PC-9 (cell line): ENCODE measurements at regions not wholly inside any gene's neighbourhood (a gene's known extent, or its start where the extent isn't known, plus 50 kb on each side); places are given as distances from the start of the nearest gene placed in this dataset.

Experiments used
- BruUV-seq: library from RNA; stranded (reverse); fragments of 400-500 nt; replicated peaks from 2 replicates; lab custom pipeline; 2021; lab: Mats Ljungman, UMichigan
- CTCF ChIA-PET: fragments of 300-600 bp; sonication (Branson Sonifier 250); formaldehyde crosslinking; loops from one replicate; lab custom pipeline; 2022; ENCODE audit warnings: antibody characterized with exemption; lab: Charles Lee
- POLR2A ChIA-PET: fragments of 300-600 bp; sonication (Branson Sonifier 250); formaldehyde crosslinking; loops from one replicate; lab custom pipeline; 2022; ENCODE audit warnings: antibody characterized with exemption; ENCODE audit not compliant: unreplicated experiment; lab: Charles Lee
- DNase-seq, 2 experiments: peaks; one replicate each; pipeline versions ENCODE4 v3.0.0 to v3.0.0-alpha.2; 2015 to 2022; ENCODE audit warnings: mixed read lengths in 1 of 2
- H2AFZ ChIP-seq: fragments of 200-600 bp; sonication (generic); 2 replicates; pipeline ENCODE4 v1.8.1; 2017; ENCODE audit warnings: antibody characterized with exemption
- H3F3A ChIP-seq: fragments of 200-600 bp; sonication (generic); 2 replicates; pipeline ENCODE4 v1.8.1; 2017; ENCODE audit warnings: antibody characterized with exemption, mild to moderate bottlenecking, low read depth; ENCODE audit not compliant: insufficient read depth
- H3K27ac ChIP-seq: fragments of 200-600 bp; sonication (generic); 2 replicates; pipeline ENCODE4 v1.6.1; 2016; ENCODE audit warnings: mixed run types
- H3K27me3 ChIP-seq: fragments of 200-600 bp; sonication (generic); 2 replicates; pipeline ENCODE4 v1.6.1; 2016; ENCODE audit warnings: low read depth, mixed run types; ENCODE audit not compliant: insufficient read depth
- H3K36me3 ChIP-seq: fragments of 200-600 bp; sonication (generic); 2 replicates; pipeline ENCODE4 v1.6.1; 2016; ENCODE audit warnings: low read depth, mixed run types
- H3K4me1 ChIP-seq: fragments of 200-600 bp; sonication (generic); replicated peaks from 2 replicates; pipeline ENCODE4 v1.6.1; 2016; ENCODE audit warnings: mixed run types; ENCODE audit not compliant: insufficient read depth
- H3K4me2 ChIP-seq: fragments of 200-600 bp; sonication (generic); 2 replicates; pipeline ENCODE4 v1.6.1; 2017; ENCODE audit warnings: mixed run types
- H3K4me3 ChIP-seq: fragments of 200-600 bp; sonication (generic); 2 replicates; pipeline ENCODE4 v1.6.1; 2016; ENCODE audit warnings: mixed run types
- H3K79me2 ChIP-seq: fragments of 200-600 bp; sonication (generic); 2 replicates; pipeline ENCODE4 v1.6.1; 2017; ENCODE audit warnings: low read depth, mixed run types
- H3K9me2 ChIP-seq: fragments of 200-600 bp; sonication (generic); 2 replicates; pipeline ENCODE4 v1.8.1; 2017; ENCODE audit warnings: mild to moderate bottlenecking; ENCODE audit not compliant: insufficient read depth
- H3K9me3 ChIP-seq: fragments of 200-600 bp; sonication (generic); 2 replicates; pipeline ENCODE4 v1.8.1; 2016; ENCODE audit warnings: low read depth; ENCODE audit not compliant: insufficient read depth
- H4K20me1 ChIP-seq: fragments of 200-600 bp; sonication (generic); 2 replicates; pipeline ENCODE4 v1.8.1; 2017; ENCODE audit not compliant: insufficient read depth
- CTCF ChIP-seq: fragments of 200-600 bp; sonication (generic); conservative IDR thresholded peaks from 2 replicates; pipeline ENCODE4 v1.6.1; 2017; ENCODE audit warnings: mixed run types, antibody characterized with exemption, mild to moderate bottlenecking, moderate library complexity
- EZH2 ChIP-seq: fragments of 200-600 bp; sonication (generic); IDR thresholded peaks from 2 replicates; pipeline ENCODE4 v1.8.0; 2017; ENCODE audit warnings: antibody characterized with exemption, low read depth
- intact Hi-C: fragments of 100-400 bp; cut with micrococcal nuclease; formaldehyde crosslinking; loops from one replicate; pipeline ENCODE4 v1.10.0; 2022; ENCODE audit not compliant: unreplicated experiment

GRCh38 chr3:82088749-82089148 lies 327.3 kb upstream of the GBE1 start:
- no peaks in the 10 kb centered on the region for H4K20me1 ChIP-seq
- no peak overlapping the region for H3K27ac ChIP-seq
- no peak for DNase-seq
- intact Hi-C loops, result no loop called here
- 0 out of 2 replicates have a peak overlapping the region, but pooled peaks have one; percentile 35 for H2AFZ ChIP-seq
- H3K27me3 ChIP-seq, result no peaks in the 10 kb centered on the region
- BruUV-seq, result no TSS peak
- no peaks in the 10 kb centered on the region for H3F3A ChIP-seq
- no peak for TF ChIP-seq CTCF
- TF ChIP-seq EZH2, result no peak
- ChIA-PET CTCF (no interaction called here), POLR2A (no interaction called here)
- H3K4me1 ChIP-seq, result 0 out of 2 replicates have a peak, but pooled peaks cover 7% of the 10 kb centered on the region
- H3K4me2 ChIP-seq, result no peak overlapping the region
- H3K9me3 ChIP-seq, result no peaks in the 10 kb centered on the region; the same call in 1 of the 2 replicates
- H3K36me3 ChIP-seq, result no peaks in the 10 kb centered on the region
- no peaks in the 10 kb centered on the region for H3K79me2 ChIP-seq
- H3K4me3 ChIP-seq, result no peak overlapping the region
- no peaks in the 10 kb centered on the region for H3K9me2 ChIP-seq

- Histone ChIP-seq H3K36me3 (no peaks in the 10 kb centered on the region), H3K79me2 (no peaks in the 10 kb centered on the region), H3K9me3 (no peaks in the 10 kb centered on the region), H3K27ac (no peak overlapping the region), H3F3A (no peaks in the 10 kb centered on the region), H4K20me1 (no peaks in the 10 kb centered on the region), H3K4me1 (0 out of 2 replicates have a peak, but pooled peaks cover 7% of the 10 kb centered on the region), H2AFZ (no peak overlapping the region), H3K9me2 (no peaks in the 10 kb centered on the region), H3K4me3 (no peak overlapping the region), H3K27me3 (no peaks in the 10 kb centered on the region), H3K4me2 (no peak overlapping the region)
- peak; percentile 12 to 38 for DNase-seq
- ChIA-PET CTCF (no interaction called here), POLR2A (no interaction called here)
- BruUV-seq, result no TSS peak
- TF ChIP-seq CTCF (no peak), EZH2 (no peak)
- intact Hi-C loops, result no loop called here
These were observed 326.5 kb upstream of the GBE1 start for GRCh38 chr3:82087958-82088357.

GRCh38 chr3:82085851-82086475 lies 324.5 kb upstream of the GBE1 start:
- no peak overlapping the region for H3K27ac ChIP-seq
- H3K9me2 ChIP-seq, result no peaks in the 10 kb centered on the region
- no peaks in the 10 kb centered on the region for H3K36me3 ChIP-seq
- no peak for TF ChIP-seq CTCF
- no peak for TF ChIP-seq EZH2
- no peaks in the 10 kb centered on the region for H3F3A ChIP-seq
- no peak overlapping the region for H3K4me3 ChIP-seq
- H3K4me2 ChIP-seq, result no peak overlapping the region
- no peaks in the 10 kb centered on the region for H4K20me1 ChIP-seq
- intact Hi-C loops, result no loop called here
- H2AFZ ChIP-seq, result no peak overlapping the region
- POLR2A ChIA-PET, result no interaction called here
- no peaks in the 10 kb centered on the region for H3K27me3 ChIP-seq
- H3K4me1 ChIP-seq, result peaks cover 9% of the 10 kb centered on the region; the same call in 1 of the 2 replicates
- no peaks in the 10 kb centered on the region for H3K9me3 ChIP-seq
- no peak for DNase-seq
- H3K79me2 ChIP-seq, result no peaks in the 10 kb centered on the region
- BruUV-seq, result no TSS peak
- CTCF ChIA-PET, result no interaction called here
